ENCODE measurements at regions not wholly inside any gene's neighbourhood (a gene's known extent, or its start where the extent isn't known, plus 50 kb on each side); places are given as distances from the start of the nearest gene placed in this dataset.

DNA sequence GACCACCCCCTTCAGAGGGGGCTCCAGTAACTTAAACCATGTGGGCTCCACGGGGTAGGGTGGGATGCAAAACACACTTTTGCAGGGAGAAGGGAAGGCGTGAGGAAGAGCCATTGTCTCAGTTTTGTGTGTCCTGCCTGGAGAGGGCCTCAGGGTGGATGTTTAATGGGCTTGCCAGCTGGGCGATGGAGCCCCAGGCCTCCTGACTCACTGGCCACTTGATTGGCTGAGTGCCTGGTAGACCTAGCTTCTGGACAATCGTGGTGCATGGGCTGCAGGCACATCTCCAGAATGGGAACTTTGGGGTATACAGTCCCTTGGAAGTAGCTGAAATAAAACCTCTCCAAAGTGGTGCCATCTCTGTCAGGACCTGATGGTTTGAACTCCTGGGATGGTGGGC, 118.3 kb upstream of the MRPS22 start:
- TF ChIP-seq, protein P1, sequence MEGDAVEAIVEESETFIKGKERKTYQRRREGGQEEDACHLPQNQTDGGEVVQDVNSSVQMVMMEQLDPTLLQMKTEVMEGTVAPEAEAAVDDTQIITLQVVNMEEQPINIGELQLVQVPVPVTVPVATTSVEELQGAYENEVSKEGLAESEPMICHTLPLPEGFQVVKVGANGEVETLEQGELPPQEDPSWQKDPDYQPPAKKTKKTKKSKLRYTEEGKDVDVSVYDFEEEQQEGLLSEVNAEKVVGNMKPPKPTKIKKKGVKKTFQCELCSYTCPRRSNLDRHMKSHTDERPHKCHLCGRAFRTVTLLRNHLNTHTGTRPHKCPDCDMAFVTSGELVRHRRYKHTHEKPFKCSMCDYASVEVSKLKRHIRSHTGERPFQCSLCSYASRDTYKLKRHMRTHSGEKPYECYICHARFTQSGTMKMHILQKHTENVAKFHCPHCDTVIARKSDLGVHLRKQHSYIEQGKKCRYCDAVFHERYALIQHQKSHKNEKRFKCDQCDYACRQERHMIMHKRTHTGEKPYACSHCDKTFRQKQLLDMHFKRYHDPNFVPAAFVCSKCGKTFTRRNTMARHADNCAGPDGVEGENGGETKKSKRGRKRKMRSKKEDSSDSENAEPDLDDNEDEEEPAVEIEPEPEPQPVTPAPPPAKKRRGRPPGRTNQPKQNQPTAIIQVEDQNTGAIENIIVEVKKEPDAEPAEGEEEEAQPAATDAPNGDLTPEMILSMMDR (IDR thresholded peaks at IDR 0.05), result no peak
- TF ChIP-seq EZH2 (IDR thresholded peaks at IDR 0.05), result no peak

Data from neural progenitor cell (in vitro differentiated cells).